GM12878 (cell line): ENCODE measurements at regions not wholly inside any gene's neighbourhood (a gene's known extent, or its start where the extent isn't known, plus 50 kb on each side); places are given as distances from the start of the nearest gene placed in this dataset.

Experiments
- ATAC-seq: fragments of 200-7000 bp; cut with Tn5 transposase; 3 replicates; pipeline ENCODE4 v1.9.1; 2020; ENCODE audit warnings: mild to moderate bottlenecking, moderate library complexity
- BruUV-seq: library from RNA; stranded (reverse); fragments of 400-500 nt; replicated peaks from 2 replicates; lab custom pipeline; 2021; lab: Mats Ljungman, UMichigan
- CTCF ChIA-PET: fragments of 300-600 bp; sonication (Branson Sonifier 250); formaldehyde crosslinking; extraction: SDS; loops from one replicate; lab custom pipeline; 2021; ENCODE audit warnings: inconsistent platforms; lab: Yijun Ruan, JAX
- POLR2A ChIA-PET: fragments of 350-600 bp; formaldehyde crosslinking; extraction: SDS; loops from one replicate; lab custom pipeline; 2021; ENCODE audit warnings: inconsistent platforms; lab: Charles Lee
- RAD21 ChIA-PET: fragments of 300-600 bp; sonication (Branson Sonifier 250); formaldehyde crosslinking; loops from one replicate; lab custom pipeline; 2023; ENCODE audit warnings: antibody characterized with exemption; ENCODE audit not compliant: unreplicated experiment; lab: Charles Lee
- SMC1A ChIA-PET: fragments of 300-600 bp; sonication (Branson Sonifier 250); formaldehyde crosslinking; loops from one replicate; lab custom pipeline; 2023; ENCODE audit not compliant: unreplicated experiment, uncharacterized antibody; lab: Charles Lee
- DNase-seq: peaks from one replicate; pipeline ENCODE4 v3.0.0-alpha.2; 2011; ENCODE audit warnings: low read depth, low spot score
- FAIRE-seq: peaks from 3 replicates; lab custom pipeline; 2011; peaks lifted over from hg19 to GRCh38; lab: Jason Lieb, UNC
- H2AFZ ChIP-seq: 2 replicates; pipeline ENCODE4 v1.6.0; 2011; ENCODE audit warnings: low read depth, low read length, control low read depth; ENCODE audit not compliant: control insufficient read depth
- H3K27ac ChIP-seq: 2 replicates; pipeline ENCODE4 v1.5.1; 2011; ENCODE audit warnings: control low read depth; ENCODE audit not compliant: control insufficient read depth, insufficient read depth
- H3K27me3 ChIP-seq, 2 experiments: replicated peaks in 1 of 2; 2 replicates each; pipeline versions ENCODE4 v1.6.0 to v1.6.1; 2011; ENCODE audit warnings: low read length in 1 of 2; ENCODE audit not compliant: control insufficient read depth in 2 of 2, insufficient read depth in 2 of 2
- H3K36me3 ChIP-seq, 2 experiments: 2 replicates each; pipeline ENCODE4 v1.5.1; 2011; ENCODE audit warnings: low read length in 1 of 2; ENCODE audit not compliant: control insufficient read depth in 2 of 2, insufficient read depth in 2 of 2
- H3K4me1 ChIP-seq: 2 replicates; pipeline ENCODE4 v1.6.1; 2011; ENCODE audit warnings: mild to moderate bottlenecking, low read length, moderate library complexity, mixed read lengths; ENCODE audit not compliant: control insufficient read depth, insufficient read depth
- H3K4me2 ChIP-seq: 2 replicates; pipeline ENCODE4 v1.6.0; 2011; ENCODE audit warnings: control low read depth; ENCODE audit not compliant: control insufficient read depth, insufficient read depth
- H3K4me3 ChIP-seq: fragments of 200-600 bp; sonication (generic); 2 replicates; pipeline ENCODE4 v1.5.1; 2016
- H3K79me2 ChIP-seq: 2 replicates; pipeline ENCODE4 v1.6.0; 2011; ENCODE audit warnings: low read length; ENCODE audit not compliant: control insufficient read depth, insufficient read depth
- H3K9ac ChIP-seq: 2 replicates; pipeline ENCODE4 v1.8.0; 2011; ENCODE audit warnings: low read length, control low read depth, mixed read lengths; ENCODE audit not compliant: control insufficient read depth, insufficient read depth
- H3K9me3 ChIP-seq: replicated peaks from 3 replicates; pipeline ENCODE4 v1.5.1; 2011; ENCODE audit warnings: mild to moderate bottlenecking, low read length; ENCODE audit not compliant: control insufficient read depth, insufficient read depth
- H4K20me1 ChIP-seq: 2 replicates; pipeline ENCODE4 v1.6.0; 2011; ENCODE audit not compliant: control insufficient read depth, insufficient read depth
- CREB1 ChIP-seq: IDR thresholded peaks from 2 replicates; pipeline ENCODE4 v1.6.1; 2012; ENCODE audit warnings: low read depth, mild to moderate bottlenecking, inconsistent platforms
- SKIL ChIP-seq: fragments of 450-650 bp; IDR thresholded peaks from 2 replicates; pipeline ENCODE4 v1.6.1; 2017; ENCODE audit warnings: mild to moderate bottlenecking, low read depth, inconsistent platforms; ENCODE audit not compliant: poor library complexity, severe bottlenecking
- SP1 ChIP-seq: IDR thresholded peaks from one replicate; pipeline ENCODE4 v1.6.1; 2011; ENCODE audit warnings: low read depth, low read length
- ZBTB33 ChIP-seq: fragments of 450-650 bp; IDR thresholded peaks from 2 replicates; pipeline ENCODE4 v1.6.1; 2017; ENCODE audit warnings: mild to moderate bottlenecking
- WGBS: methylation state at CpG from one replicate; pipeline ENCODE4 v1.1.6; 2016; ENCODE audit warnings: low lambda C conversion rate; ENCODE audit not compliant: insufficient replicate concordance, insufficient coverage; ENCODE audit errors: missing lambda C conversion rate; 5-methylcytosine and 5-hydroxymethylcytosine counted together
- in situ Hi-C: fragments of 300-500 bp; cut with MboI; formaldehyde crosslinking; loops from 9 replicates; pipeline ENCODE4 v1.14.3; 2018; ENCODE audit warnings: mixed read lengths
- intact Hi-C: fragments of 100-400 bp; cut with micrococcal nuclease; formaldehyde crosslinking; loops from one replicate; pipeline ENCODE4 v1.14.2; 2022; ENCODE audit not compliant: unreplicated experiment

- H4K20me1 ChIP-seq, result no peaks in the 10 kb centered on the region
- no peak overlapping the region for H2AFZ ChIP-seq
- ChIA-PET SMC1A (interaction anchor here (1.0 to 3.5 kb wide), 5 partner anchors 8 to 54 kb away, joined by 3 to 18 read pairs (median 5); no protein-coding TSS in a partner anchor), RAD21 (interaction anchor here (1.3 to 1.5 kb wide), 3 partner anchors 8 to 466 kb away, joined by 3 to 4 read pairs (median 3); no protein-coding TSS in a partner anchor), CTCF (no interaction called here), POLR2A (interaction anchor here (1.6 to 2.1 kb wide), 2 partner anchors 11 to 14 kb away, joined by 6 to 7 read pairs; no protein-coding TSS in a partner anchor)
- in situ Hi-C loops, result no loop called here
- peaks cover 14% of the 10 kb centered on the region; the same call in 2 of the 3 replicates for H3K9me3 ChIP-seq
- ATAC-seq (peak; percentile 14), DNase-seq (no peak), FAIRE-seq (no peak)
- H3K79me2 ChIP-seq, result peaks cover 60% of the 10 kb centered on the region
- no peak overlapping the region for H3K4me3 ChIP-seq
- no peak overlapping the region for H3K9ac ChIP-seq
- no peaks in the 10 kb centered on the region for H3K36me3 ChIP-seq
- 60% methylated on average over 5 of the region's 5 CpGs for WGBS
- no TSS peak for BruUV-seq
- peaks cover 23% of the 10 kb centered on the region for H3K4me1 ChIP-seq
- TF ChIP-seq SP1, result no peak
- peak; percentile 88 for TF ChIP-seq ZBTB33
- TF ChIP-seq CREB1, result no peak
- TF ChIP-seq SKIL, result no peak
- H3K27me3 ChIP-seq, result no peaks in the 10 kb centered on the region
- H3K4me2 ChIP-seq, result no peak overlapping the region; the same call in 1 of the 2 replicates
- H3K27ac ChIP-seq, result peak overlapping the region; percentile 77
- intact Hi-C loops, result loop anchor here (5.0 kb wide), 1 partner anchor 284 kb away; the partner anchor contains the start of gene SIPA1L1
Measured at GRCh38 chr14:71606064-71606463, 326.2 kb upstream of the RGS6 start.
